ENCODE measurements at regions not wholly inside any gene's neighbourhood (a gene's known extent, or its start where the extent isn't known, plus 50 kb on each side); places are given as distances from the start of the nearest gene placed in this dataset.

DNA sequence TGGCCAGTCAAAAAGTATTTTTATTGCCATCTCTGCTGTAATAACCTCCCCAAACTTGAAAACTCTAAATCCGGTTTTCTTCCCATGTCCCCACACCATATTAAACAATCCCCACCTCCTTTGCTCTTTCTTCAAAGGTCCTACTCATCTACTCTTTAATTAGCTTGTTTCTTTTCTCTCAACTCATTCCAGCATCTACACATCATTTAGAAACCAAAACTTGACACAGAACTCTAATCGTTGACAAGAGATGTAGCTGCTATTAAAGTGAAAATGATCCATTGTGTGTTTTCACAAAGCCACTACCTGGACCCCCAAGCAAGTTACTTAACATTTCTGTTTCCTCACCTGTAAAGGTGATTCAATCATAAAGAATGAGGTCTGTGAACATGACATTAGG is 436.3 kb upstream of the NPVF start:
- Histone ChIP-seq H3K4me1 (ENCODE audit: insufficient read depth, low read length) (no peaks in the 10 kb centered on the region), H3K79me2 (ENCODE audit: insufficient read depth, low read length) (no peaks in the 10 kb centered on the region), H3K27ac (ENCODE audit: low read depth, low read length) (no peak overlapping the region), H3K36me3 (ENCODE audit: insufficient read depth, low read length) (no peaks in the 10 kb centered on the region), H4K20me1 (ENCODE audit: insufficient read depth, low read length) (no peaks in the 10 kb centered on the region), H3K27me3 (ENCODE audit: insufficient read depth, low read length) (no peaks in the 10 kb centered on the region), H3K4me3 (ENCODE audit: insufficient read depth, low read depth, low read length) (no peak overlapping the region), H3K9ac (ENCODE audit: low read length) (no peak overlapping the region), H2AFZ (ENCODE audit: low read depth, low read length) (no peak overlapping the region), H3K9me3 (ENCODE audit: insufficient read depth, low read depth, low read length) (no peaks in the 10 kb centered on the region), H3K4me2 (ENCODE audit: low read length) (no peak overlapping the region)
- FAIRE-seq: no peak
- no peak for DNase-seq (ENCODE audit: low read depth)
- Mint-ChIP-seq H3K4me1 (ENCODE audit: low read depth, unreplicated experiment) (peaks cover 14% of the 10 kb centered on the region), H3K4me3 (ENCODE audit: unreplicated experiment) (no peak overlapping the region), H3K36me3 (ENCODE audit: low read depth, unreplicated experiment) (peaks cover 2% of the 10 kb centered on the region), H3K27me3 (ENCODE audit: low read depth, unreplicated experiment) (peaks cover 2% of the 10 kb centered on the region), H3K9me3 (ENCODE audit: unreplicated experiment) (no peaks in the 10 kb centered on the region), H3K27ac (ENCODE audit: unreplicated experiment) (no peak overlapping the region)
- TF ChIP-seq, protein P1, sequence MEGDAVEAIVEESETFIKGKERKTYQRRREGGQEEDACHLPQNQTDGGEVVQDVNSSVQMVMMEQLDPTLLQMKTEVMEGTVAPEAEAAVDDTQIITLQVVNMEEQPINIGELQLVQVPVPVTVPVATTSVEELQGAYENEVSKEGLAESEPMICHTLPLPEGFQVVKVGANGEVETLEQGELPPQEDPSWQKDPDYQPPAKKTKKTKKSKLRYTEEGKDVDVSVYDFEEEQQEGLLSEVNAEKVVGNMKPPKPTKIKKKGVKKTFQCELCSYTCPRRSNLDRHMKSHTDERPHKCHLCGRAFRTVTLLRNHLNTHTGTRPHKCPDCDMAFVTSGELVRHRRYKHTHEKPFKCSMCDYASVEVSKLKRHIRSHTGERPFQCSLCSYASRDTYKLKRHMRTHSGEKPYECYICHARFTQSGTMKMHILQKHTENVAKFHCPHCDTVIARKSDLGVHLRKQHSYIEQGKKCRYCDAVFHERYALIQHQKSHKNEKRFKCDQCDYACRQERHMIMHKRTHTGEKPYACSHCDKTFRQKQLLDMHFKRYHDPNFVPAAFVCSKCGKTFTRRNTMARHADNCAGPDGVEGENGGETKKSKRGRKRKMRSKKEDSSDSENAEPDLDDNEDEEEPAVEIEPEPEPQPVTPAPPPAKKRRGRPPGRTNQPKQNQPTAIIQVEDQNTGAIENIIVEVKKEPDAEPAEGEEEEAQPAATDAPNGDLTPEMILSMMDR (IDR thresholded peaks at IDR 0.05; ENCODE audit: insufficient read depth, low read depth, low read length): no peak
- no peak for TF ChIP-seq EZH2 (IDR thresholded peaks at IDR 0.05; ENCODE audit: insufficient read depth, low read length)

DNA sequence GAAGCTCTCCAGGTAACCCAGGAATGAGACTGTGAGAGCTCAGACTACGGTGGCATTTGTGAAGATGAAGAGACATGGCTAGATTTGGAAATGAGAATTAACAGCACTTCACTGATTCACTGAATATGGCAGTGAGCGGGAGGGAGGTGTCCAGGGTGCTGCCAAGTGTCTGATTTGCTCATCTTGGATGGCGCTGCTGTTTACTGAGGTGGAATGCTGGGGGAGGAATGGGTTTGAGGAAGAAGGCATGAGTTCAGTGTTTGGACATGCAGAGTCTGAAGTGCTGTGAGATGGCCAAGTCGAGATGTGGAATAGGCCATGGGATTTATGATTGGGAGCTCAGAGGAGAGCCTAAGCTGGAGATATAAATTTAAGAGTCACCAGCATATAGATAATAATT is 437.1 kb upstream of the NPVF start:
- DNase-seq (ENCODE audit: low read depth) (no peak), FAIRE-seq (no peak)
- no peak overlapping the region for H3K4me3 ChIP-seq (ENCODE audit: insufficient read depth, low read depth, low read length)
- H4K20me1 ChIP-seq (ENCODE audit: insufficient read depth, low read length): no peaks in the 10 kb centered on the region
- H3K4me1 Mint-ChIP-seq (ENCODE audit: low read depth, unreplicated experiment): peaks cover 17% of the 10 kb centered on the region
- H3K79me2 ChIP-seq (ENCODE audit: insufficient read depth, low read length): no peaks in the 10 kb centered on the region
- H3K9ac ChIP-seq (ENCODE audit: low read length): no peak overlapping the region
- no peak overlapping the region for H3K27ac Mint-ChIP-seq (ENCODE audit: unreplicated experiment)
- H3K4me2 ChIP-seq (ENCODE audit: low read length): no peak overlapping the region
- H3K4me3 Mint-ChIP-seq (ENCODE audit: unreplicated experiment): no peak overlapping the region
- H3K9me3 Mint-ChIP-seq (ENCODE audit: unreplicated experiment): no peaks in the 10 kb centered on the region
- H3K27me3 Mint-ChIP-seq (ENCODE audit: low read depth, unreplicated experiment): peaks cover 2% of the 10 kb centered on the region
- no peak overlapping the region for H3K27ac ChIP-seq (ENCODE audit: low read depth, low read length)
- no peaks in the 10 kb centered on the region for H3K9me3 ChIP-seq (ENCODE audit: insufficient read depth, low read depth, low read length)
- H3K36me3 Mint-ChIP-seq (ENCODE audit: low read depth, unreplicated experiment): peaks cover 2% of the 10 kb centered on the region
- no peaks in the 10 kb centered on the region for H3K27me3 ChIP-seq (ENCODE audit: insufficient read depth, low read length)
- TF ChIP-seq, protein P1 (IDR thresholded peaks at IDR 0.05; ENCODE audit: insufficient read depth, low read depth, low read length): no peak
- no peak for TF ChIP-seq EZH2 (IDR thresholded peaks at IDR 0.05; ENCODE audit: insufficient read depth, low read length)
- no peaks in the 10 kb centered on the region for H3K4me1 ChIP-seq (ENCODE audit: insufficient read depth, low read length)
- H3K36me3 ChIP-seq (ENCODE audit: insufficient read depth, low read length): no peaks in the 10 kb centered on the region
- no peak overlapping the region for H2AFZ ChIP-seq (ENCODE audit: low read depth, low read length)

DNA sequence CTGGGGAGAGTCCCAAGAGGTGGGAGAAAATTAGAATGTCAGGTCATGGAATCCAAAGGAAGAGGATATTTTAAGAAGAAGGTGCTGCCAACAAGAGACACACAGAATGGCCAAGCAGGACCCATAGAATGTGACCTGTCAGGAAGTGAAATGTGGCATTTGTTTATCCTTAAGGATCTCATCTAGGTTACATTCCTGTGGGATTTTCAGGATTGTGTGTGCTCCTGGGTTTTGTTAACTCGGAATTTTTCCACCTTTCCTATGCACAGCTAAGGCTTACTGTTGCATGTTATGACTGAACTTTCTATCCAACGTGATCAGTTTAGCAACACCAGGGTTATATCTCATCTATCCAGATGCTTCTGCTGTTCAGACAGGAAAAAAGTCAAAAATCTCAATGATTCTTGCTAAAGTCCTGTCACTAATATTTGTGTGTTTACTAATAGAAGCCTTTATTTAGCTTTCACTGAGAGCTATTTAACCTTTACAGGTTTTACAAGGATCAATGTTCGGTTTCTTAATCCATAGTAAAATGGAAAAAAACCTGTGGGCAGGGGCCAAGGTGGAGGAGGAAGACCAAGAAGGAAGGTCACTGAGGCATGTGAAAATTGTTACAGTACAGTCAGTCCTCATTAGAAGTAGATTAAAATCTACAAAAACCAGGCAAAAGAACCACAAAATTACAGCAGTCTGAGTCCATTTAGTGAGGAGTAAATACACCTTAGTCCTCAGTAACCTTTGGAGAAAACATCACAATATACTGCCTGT is 437.8 kb upstream of the NPVF start:
- H3K27me3 ChIP-seq (ENCODE audit: insufficient read depth, low read length): no peaks in the 10 kb centered on the region
- Mint-ChIP-seq H3K9me3 (ENCODE audit: unreplicated experiment) (no peaks in the 10 kb centered on the region), H3K27me3 (ENCODE audit: low read depth, unreplicated experiment) (peaks cover 2% of the 10 kb centered on the region), H3K27ac (ENCODE audit: unreplicated experiment) (no peak overlapping the region), H3K36me3 (ENCODE audit: low read depth, unreplicated experiment) (peaks cover 2% of the 10 kb centered on the region), H3K4me3 (ENCODE audit: unreplicated experiment) (no peak overlapping the region), H3K4me1 (ENCODE audit: low read depth, unreplicated experiment) (peaks cover 24% of the 10 kb centered on the region)
- no peaks in the 10 kb centered on the region for H3K4me1 ChIP-seq (ENCODE audit: insufficient read depth, low read length)
- FAIRE-seq (no peak), DNase-seq (ENCODE audit: low read depth) (no peak)
- H3K27ac ChIP-seq (ENCODE audit: low read depth, low read length): no peak overlapping the region
- H3K4me2 ChIP-seq (ENCODE audit: low read length): no peak overlapping the region
- no peak overlapping the region for H3K4me3 ChIP-seq (ENCODE audit: insufficient read depth, low read depth, low read length)
- no peaks in the 10 kb centered on the region for H3K79me2 ChIP-seq (ENCODE audit: insufficient read depth, low read length)
- no peak overlapping the region for H3K9ac ChIP-seq (ENCODE audit: low read length)
- H3K9me3 ChIP-seq (ENCODE audit: insufficient read depth, low read depth, low read length): no peaks in the 10 kb centered on the region
- TF ChIP-seq, protein P1 (IDR thresholded peaks at IDR 0.05; ENCODE audit: insufficient read depth, low read depth, low read length): no peak
- TF ChIP-seq EZH2 (IDR thresholded peaks at IDR 0.05; ENCODE audit: insufficient read depth, low read length): no peak
- H2AFZ ChIP-seq (ENCODE audit: low read depth, low read length): no peak overlapping the region
- no peaks in the 10 kb centered on the region for H3K36me3 ChIP-seq (ENCODE audit: insufficient read depth, low read length)
- no peaks in the 10 kb centered on the region for H4K20me1 ChIP-seq (ENCODE audit: insufficient read depth, low read length)

Data from astrocyte (in vitro differentiated cells and primary cell).